ENCODE measurements at regions not wholly inside any gene's neighbourhood (a gene's known extent, or its start where the extent isn't known, plus 50 kb on each side); places are given as distances from the start of the nearest gene placed in this dataset.
"Not testable (repeated sequence)": the region's sequence is repeated elsewhere in the genome, so short reads cannot be mapped to it uniquely, and the experiment has no call there.

GRCh38 chr5:152154452-152154851 is 229.8 kb upstream of the GLRA1 start:
- WGBS (ENCODE audit: insufficient coverage) = 92% methylated on average over 2 of the region's 2 CpGs
- H3K27ac ChIP-seq (ENCODE audit: low read length); DNase-seq; H3K27ac Mint-ChIP-seq; H3K4me1 Mint-ChIP-seq; H3K27me3 ChIP-seq (ENCODE audit: control insufficient read depth, insufficient read depth, low read length); intact Hi-C loops (cut with micrococcal nuclease); H3K4me3 ChIP-seq (ENCODE audit: low read length); H3K36me3 ChIP-seq (ENCODE audit: control insufficient read depth, insufficient read depth, low read length); H3K36me3 Mint-ChIP-seq; H3K9me3 Mint-ChIP-seq; H3K27me3 Mint-ChIP-seq (ENCODE audit: low read depth in 2 of 2); H3K4me1 ChIP-seq (ENCODE audit: control insufficient read depth, insufficient read depth, low read length); H3K4me3 Mint-ChIP-seq; ATAC-seq; H3K9me3 ChIP-seq (ENCODE audit: control insufficient read depth, insufficient read depth, low read length): not testable (repeated sequence)

GRCh38 chr5:152151940-152152339 is 227.3 kb upstream of the GLRA1 start:
- WGBS (ENCODE audit: insufficient coverage) = 78% methylated on average over 3 of the region's 3 CpGs
- no peak for TF ChIP-seq CTCF (IDR thresholded peaks at IDR 0.05)
- no peaks in the 10 kb centered on the region for H3K9me3 Mint-ChIP-seq
- H3K27ac ChIP-seq (ENCODE audit: low read length) = no peak overlapping the region
- peaks cover 0 to under 1% of the 10 kb centered on the region in 2 donors for H3K27me3 Mint-ChIP-seq (ENCODE audit: low read depth in 2 of 2)
- no peaks in the 10 kb centered on the region for H3K36me3 ChIP-seq (ENCODE audit: control insufficient read depth, insufficient read depth, low read length)
- ATAC-seq = no peak
- no peak overlapping the region for H3K4me3 ChIP-seq (ENCODE audit: low read length)
- intact Hi-C loops (cut with micrococcal nuclease) = no loop called here
- no peaks in the 10 kb centered on the region for H3K4me1 ChIP-seq (ENCODE audit: control insufficient read depth, insufficient read depth, low read length)
- DNase-seq = no peak
- H3K36me3 Mint-ChIP-seq = no peaks in the 10 kb centered on the region
- no peaks in the 10 kb centered on the region for H3K4me1 Mint-ChIP-seq
- no peak overlapping the region for H3K4me3 Mint-ChIP-seq
- H3K9me3 ChIP-seq (ENCODE audit: control insufficient read depth, insufficient read depth, low read length) = no peaks in the 10 kb centered on the region
- H3K27ac Mint-ChIP-seq = no peak overlapping the region
- no peaks in the 10 kb centered on the region for H3K27me3 ChIP-seq (ENCODE audit: control insufficient read depth, insufficient read depth, low read length)

GRCh38 chr5:152151113-152151512 is 226.5 kb upstream of the GLRA1 start:
- no peaks in the 10 kb centered on the region for H3K9me3 ChIP-seq (ENCODE audit: control insufficient read depth, insufficient read depth, low read length)
- H3K4me1 Mint-ChIP-seq = no peaks in the 10 kb centered on the region
- H3K4me1 ChIP-seq (ENCODE audit: control insufficient read depth, insufficient read depth, low read length) = no peaks in the 10 kb centered on the region
- H3K27me3 Mint-ChIP-seq (ENCODE audit: low read depth in 2 of 2) = peaks cover 0 to 4% of the 10 kb centered on the region in 2 donors
- H3K9me3 Mint-ChIP-seq = no peaks in the 10 kb centered on the region
- H3K36me3 ChIP-seq (ENCODE audit: control insufficient read depth, insufficient read depth, low read length) = no peaks in the 10 kb centered on the region
- intact Hi-C loops (cut with micrococcal nuclease) = no loop called here
- no peak overlapping the region for H3K27ac Mint-ChIP-seq
- no peak for ATAC-seq
- WGBS (ENCODE audit: insufficient coverage) = 86% methylated on average over 4 of the region's 4 CpGs
- H3K27me3 ChIP-seq (ENCODE audit: control insufficient read depth, insufficient read depth, low read length) = no peaks in the 10 kb centered on the region
- H3K4me3 Mint-ChIP-seq = no peak overlapping the region
- H3K36me3 Mint-ChIP-seq = no peaks in the 10 kb centered on the region
- TF ChIP-seq CTCF (IDR thresholded peaks at IDR 0.05) = no peak
- no peak for DNase-seq
- H3K27ac ChIP-seq (ENCODE audit: low read length) = no peak overlapping the region
- no peak overlapping the region for H3K4me3 ChIP-seq (ENCODE audit: low read length)

GRCh38 chr5:152147286-152147685 is 222.6 kb upstream of the GLRA1 start:
- no peaks in the 10 kb centered on the region for H3K36me3 ChIP-seq (ENCODE audit: control insufficient read depth, insufficient read depth, low read length)
- no peak overlapping the region for H3K27ac Mint-ChIP-seq
- no peaks in the 10 kb centered on the region for H3K36me3 Mint-ChIP-seq

More at GRCh38 chr5:152147286-152147685, 222.6 kb upstream of the GLRA1 start:
- Mint-ChIP-seq H3K9me3 (no peaks in the 10 kb centered on the region), H3K4me1 (no peaks in the 10 kb centered on the region), H3K27me3 (ENCODE audit: low read depth in 2 of 2) (peaks cover 0 to 6% of the 10 kb centered on the region in 2 donors), H3K4me3 (no peak overlapping the region)
- no peak for TF ChIP-seq CTCF (IDR thresholded peaks at IDR 0.05)
- intact Hi-C loops (cut with micrococcal nuclease) = loop anchor here (10.0 kb wide), 1 partner anchor 702 kb away; the partner anchor contains the start of gene SLC36A1
- no peaks in the 10 kb centered on the region for H3K9me3 ChIP-seq (ENCODE audit: control insufficient read depth, insufficient read depth, low read length)
- H3K27ac ChIP-seq (ENCODE audit: low read length) = no peak overlapping the region
- H3K4me1 ChIP-seq (ENCODE audit: control insufficient read depth, insufficient read depth, low read length) = no peaks in the 10 kb centered on the region
- DNase-seq (no peak), ATAC-seq (no peak)
- H3K4me3 ChIP-seq (ENCODE audit: low read length) = no peak overlapping the region
- H3K27me3 ChIP-seq (ENCODE audit: control insufficient read depth, insufficient read depth, low read length) = no peaks in the 10 kb centered on the region

Data from natural killer cell (primary cell).